ENCODE measurements at regions not wholly inside any gene's neighbourhood (a gene's known extent, or its start where the extent isn't known, plus 50 kb on each side); places are given as distances from the start of the nearest gene placed in this dataset.
"Not testable (repeated sequence)": the region's sequence is repeated elsewhere in the genome, so short reads cannot be mapped to it uniquely, and the experiment has no call there.

DNA sequence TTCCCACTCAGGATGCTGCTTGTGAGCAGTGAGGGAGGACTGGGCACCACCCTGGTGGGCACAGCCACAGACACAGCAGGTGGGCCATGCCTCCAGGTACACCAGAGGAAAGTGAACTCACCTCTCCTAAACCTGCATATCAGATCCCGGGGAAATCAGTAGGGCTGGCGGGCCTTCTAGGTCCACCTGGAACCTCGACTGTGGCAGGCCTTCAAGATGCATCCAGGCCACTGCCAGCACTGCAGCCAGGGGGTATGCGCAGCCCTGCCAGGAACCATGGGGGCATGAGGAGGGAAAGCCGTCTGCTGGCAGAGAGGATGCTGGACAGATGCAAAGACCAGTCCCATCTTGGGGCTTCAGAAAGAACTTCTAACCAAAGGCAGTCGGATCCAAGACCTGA lies 270.6 kb upstream of the IRX4 start:
- no peak for DNase-seq (ENCODE audit: low spot score in 2 of 2)
- TF ChIP-seq, protein P1, sequence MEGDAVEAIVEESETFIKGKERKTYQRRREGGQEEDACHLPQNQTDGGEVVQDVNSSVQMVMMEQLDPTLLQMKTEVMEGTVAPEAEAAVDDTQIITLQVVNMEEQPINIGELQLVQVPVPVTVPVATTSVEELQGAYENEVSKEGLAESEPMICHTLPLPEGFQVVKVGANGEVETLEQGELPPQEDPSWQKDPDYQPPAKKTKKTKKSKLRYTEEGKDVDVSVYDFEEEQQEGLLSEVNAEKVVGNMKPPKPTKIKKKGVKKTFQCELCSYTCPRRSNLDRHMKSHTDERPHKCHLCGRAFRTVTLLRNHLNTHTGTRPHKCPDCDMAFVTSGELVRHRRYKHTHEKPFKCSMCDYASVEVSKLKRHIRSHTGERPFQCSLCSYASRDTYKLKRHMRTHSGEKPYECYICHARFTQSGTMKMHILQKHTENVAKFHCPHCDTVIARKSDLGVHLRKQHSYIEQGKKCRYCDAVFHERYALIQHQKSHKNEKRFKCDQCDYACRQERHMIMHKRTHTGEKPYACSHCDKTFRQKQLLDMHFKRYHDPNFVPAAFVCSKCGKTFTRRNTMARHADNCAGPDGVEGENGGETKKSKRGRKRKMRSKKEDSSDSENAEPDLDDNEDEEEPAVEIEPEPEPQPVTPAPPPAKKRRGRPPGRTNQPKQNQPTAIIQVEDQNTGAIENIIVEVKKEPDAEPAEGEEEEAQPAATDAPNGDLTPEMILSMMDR (IDR thresholded peaks at IDR 0.05), result no peak
- no peak for TF ChIP-seq POLR2A (IDR thresholded peaks at IDR 0.05)
- no peak overlapping the region for H3K4me3 ChIP-seq (ENCODE audit: low read depth, poor library complexity, severe bottlenecking)
- intact Hi-C loops (cut with DNase I; ENCODE audit: low total_unique reads), result no loop called here
- 89 to 93% methylated on average over 6 of the region's 6 CpGs for WGBS, 2 donors

DNA sequence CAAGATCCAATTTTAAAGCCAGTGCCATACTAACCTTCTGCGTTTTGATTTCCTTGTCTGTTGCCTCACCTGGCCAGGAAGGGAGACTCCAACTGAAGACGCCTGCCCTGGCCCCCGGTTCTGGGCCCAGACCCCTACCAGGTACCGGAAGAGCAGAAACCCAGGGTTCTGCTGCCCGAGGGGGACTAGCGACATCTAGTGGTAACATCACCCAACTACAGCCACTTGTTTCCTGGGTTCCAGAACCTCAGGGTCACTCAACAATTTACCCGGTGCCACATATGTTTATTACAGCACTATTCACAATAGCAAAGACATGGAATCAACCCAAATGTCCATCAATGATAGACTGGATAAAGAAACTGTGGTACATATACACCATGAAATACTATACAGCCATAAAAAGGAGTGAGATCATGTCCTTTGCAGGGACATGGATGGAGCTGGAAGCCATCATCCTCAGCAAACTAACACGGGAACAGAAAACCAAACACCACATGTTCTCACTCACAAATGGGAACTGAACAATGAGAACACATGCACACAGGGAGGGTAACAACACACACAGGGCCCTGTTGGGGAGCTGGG lies 268.7 kb upstream of the IRX4 start:
- WGBS, 2 donors, result 25 to 30% methylated on average over 8 of the region's 8 CpGs
- DNase-seq (ENCODE audit: low spot score in 2 of 2); H3K4me3 ChIP-seq (ENCODE audit: low read depth, poor library complexity, severe bottlenecking); intact Hi-C loops (cut with DNase I; ENCODE audit: low total_unique reads): not testable (repeated sequence)

GRCh38 chr5:2149195-2149539 lies 266.4 kb upstream of the IRX4 start:
- H3K4me3 ChIP-seq (ENCODE audit: low read depth, poor library complexity, severe bottlenecking), result no peak overlapping the region
- intact Hi-C loops (cut with DNase I; ENCODE audit: low total_unique reads), result no loop called here
- DNase-seq (ENCODE audit: low spot score in 2 of 2), result no peak
- WGBS, 2 donors, result 34 to 61% methylated on average over 9 to 12 of the region's 15 CpGs
- TF ChIP-seq, protein P1 (IDR thresholded peaks at IDR 0.05), result no peak
- no peak for TF ChIP-seq POLR2A (IDR thresholded peaks at IDR 0.05)

- intact Hi-C loops (cut with DNase I; ENCODE audit: low total_unique reads), result no loop called here
- WGBS, 2 donors, result 75 to 83% methylated on average over 12 to 14 of the region's 14 CpGs
- no peak for DNase-seq (ENCODE audit: low spot score in 2 of 2)
- no peak overlapping the region for H3K4me3 ChIP-seq (ENCODE audit: low read depth, poor library complexity, severe bottlenecking)
- no peak for TF ChIP-seq POLR2A (IDR thresholded peaks at IDR 0.05)
- TF ChIP-seq, protein P1 (IDR thresholded peaks at IDR 0.05), result no peak
Observed at GRCh38 chr5:2148312-2149194, 265.8 kb upstream of the IRX4 start.

DNA sequence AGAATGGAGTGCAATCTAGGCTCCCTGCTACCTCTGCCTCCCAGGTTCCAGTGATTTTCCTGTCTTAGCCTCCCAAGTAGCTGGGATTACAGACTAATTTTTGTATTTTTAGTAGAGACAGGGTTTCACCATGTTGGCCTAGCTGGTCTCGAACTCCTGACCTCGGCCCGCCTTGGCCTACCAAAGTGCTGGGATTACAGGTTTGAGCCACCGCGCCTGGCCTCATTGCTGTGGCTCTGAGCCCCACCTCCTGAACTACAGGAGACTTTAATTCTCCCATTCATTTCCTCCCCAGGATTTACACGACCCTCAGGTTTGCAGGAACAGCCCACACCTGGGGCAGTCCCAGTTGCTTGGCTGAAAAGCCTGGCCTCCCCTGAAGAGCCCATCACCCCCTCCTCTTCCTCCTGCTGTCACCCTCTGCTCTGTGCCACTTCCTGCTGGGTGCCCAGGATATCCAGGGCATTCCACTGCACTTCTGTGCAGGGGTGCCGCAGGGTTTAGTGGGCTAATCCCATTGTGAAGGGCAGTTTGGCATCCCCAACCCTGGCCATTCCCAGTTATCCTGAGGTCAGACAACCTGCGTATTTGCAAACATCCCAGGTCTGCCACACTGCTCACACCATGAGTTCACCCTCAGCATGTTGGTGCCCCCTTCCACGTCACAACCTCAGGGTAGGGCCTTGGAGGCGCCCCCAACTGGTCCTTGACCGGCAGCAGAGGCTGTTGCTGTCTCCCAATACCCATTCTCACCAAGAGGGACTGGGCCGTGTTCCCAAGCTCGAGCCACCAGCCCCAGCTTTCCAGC lies 265.0 kb upstream of the IRX4 start:
- H3K4me3 ChIP-seq (ENCODE audit: low read depth, poor library complexity, severe bottlenecking), result no peak overlapping the region
- 90 to 94% methylated on average over 13 of the region's 13 CpGs for whole genome bisulfite sequencing, 2 donors
- DNase-seq (ENCODE audit: low spot score in 2 of 2), result no peak
- intact Hi-C loops (cut with DNase I; ENCODE audit: low total_unique reads), result no loop called here
- TF ChIP-seq POLR2A (IDR thresholded peaks at IDR 0.05), result no peak
- TF ChIP-seq, protein P1 (IDR thresholded peaks at IDR 0.05), result no peak

Measured in lower leg skin (tissue), 4 donors.